ENCODE measurements at regions not wholly inside any gene's neighbourhood (a gene's known extent, or its start where the extent isn't known, plus 50 kb on each side); places are given as distances from the start of the nearest gene placed in this dataset.

DNA sequence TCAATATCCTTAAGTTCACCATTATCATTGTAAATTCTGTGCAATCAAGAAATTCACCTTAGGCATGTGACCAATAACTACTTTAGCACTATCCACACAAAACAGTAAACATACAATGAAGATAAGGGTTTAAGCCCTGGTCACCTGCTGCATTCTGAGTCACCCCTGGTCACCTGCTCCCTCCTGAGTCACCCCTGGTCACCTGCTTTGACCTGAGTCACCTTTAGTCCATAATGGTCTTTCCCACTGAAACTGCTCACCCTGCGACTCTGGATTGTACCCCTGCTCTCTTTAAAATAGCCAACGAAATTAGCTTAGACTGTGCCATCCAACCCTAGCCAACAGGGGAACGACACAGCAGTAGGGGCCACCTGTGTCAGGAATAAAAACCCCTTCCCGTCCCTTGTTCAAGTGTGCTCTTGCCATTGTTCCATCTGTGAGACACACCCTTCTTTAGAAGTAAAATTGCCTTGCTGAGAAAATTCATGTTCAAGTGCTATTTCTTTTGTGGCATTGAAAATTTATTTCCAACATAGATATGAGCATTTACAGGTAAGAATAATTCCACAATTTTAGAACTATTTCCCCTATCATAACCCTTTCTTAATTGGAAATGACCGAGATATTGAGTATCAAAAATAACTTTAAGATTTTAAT is 902.8 kb downstream of the DSC3 start:
- FAIRE-seq: no peak
- TF ChIP-seq, protein P1, sequence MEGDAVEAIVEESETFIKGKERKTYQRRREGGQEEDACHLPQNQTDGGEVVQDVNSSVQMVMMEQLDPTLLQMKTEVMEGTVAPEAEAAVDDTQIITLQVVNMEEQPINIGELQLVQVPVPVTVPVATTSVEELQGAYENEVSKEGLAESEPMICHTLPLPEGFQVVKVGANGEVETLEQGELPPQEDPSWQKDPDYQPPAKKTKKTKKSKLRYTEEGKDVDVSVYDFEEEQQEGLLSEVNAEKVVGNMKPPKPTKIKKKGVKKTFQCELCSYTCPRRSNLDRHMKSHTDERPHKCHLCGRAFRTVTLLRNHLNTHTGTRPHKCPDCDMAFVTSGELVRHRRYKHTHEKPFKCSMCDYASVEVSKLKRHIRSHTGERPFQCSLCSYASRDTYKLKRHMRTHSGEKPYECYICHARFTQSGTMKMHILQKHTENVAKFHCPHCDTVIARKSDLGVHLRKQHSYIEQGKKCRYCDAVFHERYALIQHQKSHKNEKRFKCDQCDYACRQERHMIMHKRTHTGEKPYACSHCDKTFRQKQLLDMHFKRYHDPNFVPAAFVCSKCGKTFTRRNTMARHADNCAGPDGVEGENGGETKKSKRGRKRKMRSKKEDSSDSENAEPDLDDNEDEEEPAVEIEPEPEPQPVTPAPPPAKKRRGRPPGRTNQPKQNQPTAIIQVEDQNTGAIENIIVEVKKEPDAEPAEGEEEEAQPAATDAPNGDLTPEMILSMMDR (IDR thresholded peaks at IDR 0.05; ENCODE audit: insufficient read depth, missing control alignments): no peak
- no peak for DNase-seq (ENCODE audit: insufficient read length, low spot score)

DNA sequence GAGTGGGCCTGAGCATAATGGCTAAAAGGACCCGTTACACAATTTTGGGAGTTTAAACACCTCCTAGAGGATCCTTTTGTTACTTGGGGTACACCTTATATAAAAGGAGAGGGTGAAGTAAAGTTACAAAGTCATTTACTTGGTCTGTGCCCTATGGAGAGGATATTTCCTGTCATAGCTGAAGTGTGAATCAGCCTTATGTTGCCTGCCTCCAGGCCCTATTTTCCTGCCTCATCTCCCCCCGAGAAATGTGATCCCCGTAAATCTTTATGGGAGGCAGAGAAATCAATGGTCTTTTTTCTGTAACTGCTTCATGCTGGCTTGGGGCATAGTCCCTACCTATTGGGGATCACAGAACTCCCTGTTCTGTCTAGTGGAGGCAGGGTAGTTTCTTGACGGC is 906.6 kb downstream of the DSC3 start:
- DNase-seq (ENCODE audit: insufficient read length, low spot score) (no peak), FAIRE-seq (no peak)
- TF ChIP-seq, protein P1 (IDR thresholded peaks at IDR 0.05; ENCODE audit: insufficient read depth, missing control alignments): no peak

DNA sequence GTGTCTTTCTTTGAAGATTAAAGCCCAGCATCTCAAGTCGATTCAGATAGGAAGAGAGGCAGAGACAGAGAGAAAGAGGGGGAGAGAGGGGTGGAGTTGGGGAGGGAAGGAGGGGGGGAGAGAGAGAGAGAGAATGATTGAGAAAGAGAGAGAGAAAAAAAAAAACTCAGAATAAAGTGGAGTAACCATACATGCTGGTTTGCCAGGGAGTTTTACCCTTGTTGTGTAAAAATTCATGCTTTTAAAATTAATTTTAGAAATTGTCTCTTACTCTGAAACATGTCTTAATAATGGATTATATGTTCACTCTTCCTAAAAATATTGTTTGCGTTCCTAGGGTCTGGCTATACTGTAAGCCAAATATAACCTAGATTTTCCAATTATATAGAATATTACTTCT is 908.5 kb downstream of the DSC3 start:
- TF ChIP-seq, protein P1 (IDR thresholded peaks at IDR 0.05; ENCODE audit: insufficient read depth, missing control alignments): no peak

DNA sequence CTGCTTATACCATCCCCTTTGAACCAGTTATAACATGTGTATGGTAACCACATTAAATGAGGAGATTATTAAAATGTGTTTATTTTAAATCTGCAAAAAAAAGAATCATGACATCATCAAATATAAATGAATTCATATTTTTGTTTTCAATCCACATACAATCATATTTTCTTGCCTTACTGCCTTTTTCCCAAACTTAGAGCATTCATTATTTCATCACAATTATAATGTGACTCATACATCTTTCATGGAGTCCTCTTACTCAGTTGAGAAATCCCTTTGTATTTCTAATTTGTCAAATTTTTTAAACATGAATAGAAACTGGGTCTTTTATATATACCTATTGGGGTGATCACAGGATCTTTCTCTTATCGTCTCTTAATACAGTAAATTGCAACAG is 909.6 kb downstream of the DSC3 start:
- FAIRE-seq: no peak
- TF ChIP-seq, protein P1 (IDR thresholded peaks at IDR 0.05; ENCODE audit: insufficient read depth, missing control alignments): no peak
- no peak for DNase-seq (ENCODE audit: insufficient read length, low spot score)

More for the DNA sequence above, 908.5 kb downstream of the DSC3 start:
- DNase-seq (ENCODE audit: insufficient read length, low spot score) (no peak), FAIRE-seq (no peak)

DNA sequence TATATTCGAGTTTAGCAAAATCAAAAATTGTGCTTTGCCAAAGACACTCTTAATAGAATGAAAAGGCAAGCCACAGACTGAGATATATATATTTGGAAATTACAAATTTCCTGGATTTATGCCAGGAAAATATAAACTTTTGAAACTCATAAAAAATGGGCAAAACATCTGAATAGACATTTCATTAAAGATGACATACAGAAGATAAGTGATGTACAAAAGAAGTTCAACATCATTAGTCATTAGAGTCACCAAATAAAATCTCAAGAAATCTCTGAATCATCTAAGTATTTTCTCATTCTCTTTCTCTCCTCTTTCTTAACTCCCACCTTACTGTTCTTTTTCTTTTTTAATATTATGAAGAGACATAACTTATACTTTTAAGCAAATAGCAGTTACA is 921.1 kb downstream of the DSC3 start:
- FAIRE-seq (peak; percentile 64), DNase-seq (ENCODE audit: insufficient read length, low spot score) (no peak)
- TF ChIP-seq, protein P1 (IDR thresholded peaks at IDR 0.05; ENCODE audit: insufficient read depth, missing control alignments): no peak

DNA sequence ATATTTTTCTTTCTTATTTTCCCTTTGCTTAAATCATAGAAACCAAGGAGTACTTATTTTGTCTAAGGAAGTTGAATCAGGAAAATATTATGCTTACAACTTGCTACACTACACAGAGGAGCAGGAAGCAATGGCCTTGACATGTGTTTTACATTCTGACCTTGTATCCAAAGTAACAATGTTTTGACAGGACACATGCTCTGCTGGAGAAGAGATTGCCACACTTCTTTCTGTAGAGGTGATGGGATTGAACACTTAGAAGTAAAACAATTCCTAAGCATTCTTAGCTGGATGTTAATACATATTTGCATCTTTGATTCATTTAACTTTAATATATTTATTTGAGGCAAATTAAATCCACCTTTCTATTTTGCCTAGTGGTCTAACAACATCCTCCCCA is 929.1 kb downstream of the DSC3 start:
- DNase-seq (ENCODE audit: insufficient read length, low spot score) (no peak), FAIRE-seq (peak; percentile 55)
- TF ChIP-seq, protein P1 (IDR thresholded peaks at IDR 0.05; ENCODE audit: insufficient read depth, missing control alignments): no peak

DNA sequence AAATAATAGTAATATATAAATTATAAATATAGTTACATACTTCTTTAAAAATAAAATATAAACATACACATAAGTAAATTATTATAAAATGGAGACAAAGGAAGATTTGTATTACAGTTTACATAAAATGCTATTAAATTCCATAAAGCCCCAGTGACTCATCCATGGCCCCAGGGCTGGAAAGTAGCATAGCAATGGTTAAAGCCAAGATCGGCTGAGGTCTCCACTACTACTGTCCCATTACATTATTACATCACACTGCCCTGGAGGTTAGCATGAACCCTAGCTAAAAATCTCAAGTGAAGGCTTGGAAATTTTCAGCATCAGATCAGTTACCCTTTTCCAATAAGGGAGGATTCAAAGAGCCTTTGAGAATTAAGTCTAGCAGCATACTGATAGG is 936.2 kb downstream of the DSC3 start:
- FAIRE-seq: no peak
- DNase-seq (ENCODE audit: insufficient read length, low spot score): no peak
- TF ChIP-seq, protein P1 (IDR thresholded peaks at IDR 0.05; ENCODE audit: insufficient read depth, missing control alignments): no peak

Data from D721Med (cell line).